HepG2 (cell line): ENCODE measurements at regions not wholly inside any gene's neighbourhood (a gene's known extent, or its start where the extent isn't known, plus 50 kb on each side); places are given as distances from the start of the nearest gene placed in this dataset.

Experiments used
- ATAC-seq: fragments of 200-7000 bp; cut with Tn5 transposase; 3 replicates; pipeline ENCODE4 v1.9.1; 2020; ENCODE audit warnings: mild to moderate bottlenecking, moderate library complexity
- BruUV-seq: library from RNA; stranded (reverse); fragments of 400-500 nt; replicated peaks from 2 replicates; lab custom pipeline; 2021; lab: Mats Ljungman, UMichigan
- CTCF ChIA-PET: fragments of 300-600 bp; formaldehyde crosslinking; extraction: SDS; loops from one replicate; lab custom pipeline; 2021; ENCODE audit warnings: low total read pairs, inconsistent platforms, low intra/inter-chr PET ratio; lab: Yijun Ruan, JAX
- POLR2A ChIA-PET: fragments of 350-600 bp; sonication (Branson Sonifier 250); formaldehyde crosslinking; loops from one replicate; lab custom pipeline; 2020; ENCODE audit warnings: antibody characterized with exemption, inconsistent platforms; lab: Yijun Ruan, JAX
- DNase-seq: peaks from one replicate; pipeline ENCODE4 v3.0.0-alpha.2; 2015; ENCODE audit warnings: low spot score
- FAIRE-seq: peaks from 3 replicates; lab custom pipeline; 2011; peaks lifted over from hg19 to GRCh38; lab: Jason Lieb, UNC
- H2AFZ ChIP-seq: one replicate; pipeline ENCODE4 v1.6.1; 2011; ENCODE audit warnings: low read length, inconsistent platforms
- H3K27ac ChIP-seq: fragments of 300-600 bp; 3 replicates; pipeline ENCODE4 v1.8.0; 2011; ENCODE audit warnings: mixed run types, mild to moderate bottlenecking, mixed read lengths, low read length, inconsistent platforms; ENCODE audit not compliant: insufficient read depth; ENCODE audit errors: extremely low read length
- H3K27me3 ChIP-seq, 2 experiments: fragments of 200-600 bp in 1 of 2; 2 replicates in 1 of 2; 3 replicates in 1 of 2; pipeline versions ENCODE4 v1.6.0 to v1.8.0; 2011; ENCODE audit warnings: low read length in 2 of 2, mild to moderate bottlenecking in 2 of 2, moderate library complexity in 2 of 2, inconsistent platforms in 1 of 2; ENCODE audit not compliant: insufficient read depth in 2 of 2, control insufficient read depth in 1 of 2
- H3K36me3 ChIP-seq, 2 experiments: fragments of 200-600 bp in 1 of 2; replicated peaks in 1 of 2; 2 replicates in 1 of 2; 3 replicates in 1 of 2; pipeline versions ENCODE4 v1.5.1 to v1.8.0; 2011; ENCODE audit warnings: low read length in 2 of 2, inconsistent platforms in 1 of 2; ENCODE audit not compliant: insufficient read depth in 2 of 2, control insufficient read depth in 1 of 2
- H3K4me1 ChIP-seq: 2 replicates; pipeline ENCODE4 v1.5.1; 2012; ENCODE audit warnings: low read length, inconsistent platforms; ENCODE audit not compliant: insufficient read depth
- H3K4me2 ChIP-seq: 2 replicates; pipeline ENCODE4 v1.6.0; 2011; ENCODE audit warnings: low read depth, low read length, inconsistent platforms
- H3K4me3 ChIP-seq, 3 experiments: fragments of 200-600 bp in 1 of 3; sonication (generic), shearing (Covaris generic) in 1 of 3; replicated peaks in 1 of 3; 2 replicates each; pipeline ENCODE4 v1.5.1; 2011 to 2016; ENCODE audit warnings: low read length in 3 of 3, inconsistent platforms in 2 of 3, low read depth in 2 of 3, mild to moderate bottlenecking in 2 of 3, control low read depth in 1 of 3, mixed read lengths in 1 of 3; ENCODE audit not compliant: insufficient read depth in 1 of 3
- H3K79me2 ChIP-seq: one replicate; pipeline ENCODE4 v1.6.1; 2011; ENCODE audit warnings: low read length, inconsistent platforms; ENCODE audit not compliant: insufficient read depth
- H3K9ac ChIP-seq: 2 replicates; pipeline ENCODE4 v1.6.0; 2011; ENCODE audit warnings: mild to moderate bottlenecking, low read depth, low read length, inconsistent platforms; ENCODE audit not compliant: insufficient read depth
- H3K9me3 ChIP-seq: 2 replicates; pipeline ENCODE4 v1.5.1; 2012; ENCODE audit warnings: mild to moderate bottlenecking, low read length
- H4K20me1 ChIP-seq: 2 replicates; pipeline ENCODE4 v1.6.0; 2011; ENCODE audit warnings: inconsistent platforms, mild to moderate bottlenecking, low read length, moderate library complexity; ENCODE audit not compliant: insufficient read depth
- AGO1 ChIP-seq: fragments of 200-400 bp; formaldehyde crosslinking; IDR thresholded peaks from 2 replicates; pipeline ENCODE4 v1.6.1; 2017; ENCODE audit warnings: mild to moderate bottlenecking, low read depth, low read length, moderate library complexity; ENCODE audit not compliant: poor library complexity, severe bottlenecking
- CBFB ChIP-seq: sonication (generic); formaldehyde crosslinking; IDR thresholded peaks from 2 replicates; pipeline ENCODE4 v1.4.0; 2020; ENCODE audit warnings: missing genetic modification reagents
- CCAR2 ChIP-seq: fragments of 200-400 bp; formaldehyde crosslinking; optimal IDR thresholded peaks from 2 replicates; pipeline ENCODE3; 2018; ENCODE audit warnings: low read depth, mild to moderate bottlenecking, low read length, moderate library complexity
- GATA4 ChIP-seq: sonication (generic); IDR thresholded peaks from 2 replicates; pipeline ENCODE4 v1.6.1; 2016; ENCODE audit warnings: antibody characterized with exemption, low read depth, borderline replicate concordance
- IKZF4 ChIP-seq: sonication (generic); formaldehyde crosslinking; IDR thresholded peaks from 2 replicates; pipeline ENCODE4 v1.5.1; 2020; ENCODE audit warnings: borderline replicate concordance, mild to moderate bottlenecking, low read depth, missing genetic modification reagents; ENCODE audit errors: not compliant biosample characterization
- MTF1 ChIP-seq: sonication (generic); formaldehyde crosslinking; IDR thresholded peaks from 2 replicates; pipeline ENCODE4 v1.5.0; 2020; ENCODE audit warnings: missing genetic modification reagents
- SALL1 ChIP-seq: sonication (generic); formaldehyde crosslinking; IDR thresholded peaks from 2 replicates; pipeline ENCODE4 v1.8.0; 2022; ENCODE audit warnings: mild to moderate bottlenecking, missing genetic modification reagents
- SNAPC5 ChIP-seq: sonication (generic); formaldehyde crosslinking; IDR thresholded peaks from 2 replicates; pipeline ENCODE4 v1.8.1; 2023; ENCODE audit warnings: mild to moderate bottlenecking, missing genetic modification reagents, borderline replicate concordance
- TCF7L2 ChIP-seq: IDR thresholded peaks from 2 replicates; pipeline ENCODE4 v1.6.1; 2011; ENCODE audit warnings: mild to moderate bottlenecking, low read depth, low read length, moderate library complexity
- XBP1 ChIP-seq: sonication (generic); formaldehyde crosslinking; IDR thresholded peaks from 2 replicates; pipeline ENCODE4 v1.5.0; 2020; ENCODE audit warnings: missing genetic modification reagents
- ZNF136 ChIP-seq: sonication (generic); formaldehyde crosslinking; IDR thresholded peaks from 2 replicates; pipeline ENCODE4 v1.8.1; 2022; ENCODE audit warnings: low read depth, mild to moderate bottlenecking, moderate library complexity, missing genetic modification reagents
- ZNF180 ChIP-seq: sonication (generic); formaldehyde crosslinking; IDR thresholded peaks from 2 replicates; pipeline ENCODE4 v1.4.0; 2020; ENCODE audit warnings: low read depth, missing genetic modification reagents, borderline replicate concordance
- ZNF292 ChIP-seq: sonication (generic); formaldehyde crosslinking; IDR thresholded peaks from 2 replicates; pipeline ENCODE4 v1.8.1; 2022; ENCODE audit warnings: mild to moderate bottlenecking, low read depth, missing genetic modification reagents, borderline replicate concordance
- ZNF44 ChIP-seq: sonication (generic); formaldehyde crosslinking; IDR thresholded peaks from 2 replicates; pipeline ENCODE4 v1.5.1; 2020; ENCODE audit warnings: mild to moderate bottlenecking, missing genetic modification reagents
- ZNF510 ChIP-seq: sonication (generic); formaldehyde crosslinking; IDR thresholded peaks from 2 replicates; pipeline ENCODE4 v1.4.0; 2020; ENCODE audit warnings: low read depth, mild to moderate bottlenecking, missing genetic modification reagents
- ZNF543 ChIP-seq: sonication (generic); formaldehyde crosslinking; IDR thresholded peaks from 2 replicates; pipeline ENCODE4 v1.4.0; 2020; ENCODE audit warnings: mild to moderate bottlenecking, missing genetic modification reagents
- ZNF597 ChIP-seq: sonication (generic); formaldehyde crosslinking; IDR thresholded peaks from 2 replicates; pipeline ENCODE4 v1.5.0; 2020; ENCODE audit warnings: missing genetic modification reagents
- ZNF639 ChIP-seq: conservative IDR thresholded peaks from 2 replicates; pipeline ENCODE4 v1.6.1; 2018; ENCODE audit warnings: missing genetic modification reagents
- ZNF713 ChIP-seq: sonication (generic); formaldehyde crosslinking; IDR thresholded peaks from 2 replicates; pipeline ENCODE4 v1.4.0; 2020; ENCODE audit warnings: mild to moderate bottlenecking, missing genetic modification reagents
- ZNF850 ChIP-seq: sonication (generic); formaldehyde crosslinking; conservative IDR thresholded peaks from 2 replicates; pipeline ENCODE4 v1.9.0; 2021; ENCODE audit warnings: mild to moderate bottlenecking, missing genetic modification reagents
- WGBS: methylation state at CpG from one replicate; pipeline ENCODE4 v1.1.6; 2017; ENCODE audit warnings: low lambda C conversion rate; 5-methylcytosine and 5-hydroxymethylcytosine counted together
- in situ Hi-C: cut with HindIII; loops from 2 replicates; pipeline ENCODE4 v1.10.0; 2017; ENCODE audit warnings: low pct_unique_long_range_greater_than_20kb; ENCODE audit not compliant: extremely low pct_ligation_motif_present
- intact Hi-C: fragments of 100-400 bp; cut with micrococcal nuclease; formaldehyde crosslinking; loops from one replicate; pipeline ENCODE4 v1.10.0; 2022; ENCODE audit not compliant: unreplicated experiment

GRCh38 chr13:85638815-85639393 lies 160.3 kb downstream of the SLITRK6 start (continued):
- TF ChIP-seq MTF1 (CRISPR knock-in tag) (no peak), CCAR2 (no peak), ZNF543 (no peak), IKZF4 (CRISPR knock-in tag) (no peak), CBFB (CRISPR knock-in tag) (no peak), ZNF713 (CRISPR knock-in tag) (no peak), ZNF136 (no peak), ZNF597 (CRISPR knock-in tag) (no peak), ZNF44 (no peak), ZNF639 (CRISPR knock-in tag) (no peak), XBP1 (CRISPR knock-in tag) (no peak), ZNF180 (CRISPR knock-in tag) (no peak), ZNF510 (CRISPR knock-in tag) (no peak)

- no peak for ATAC-seq
- no peaks in the 10 kb centered on the region for H3K27me3 ChIP-seq
- H3K4me1 ChIP-seq: no peaks in the 10 kb centered on the region
- TF ChIP-seq AGO1 (no peak), ZNF292 (CRISPR knock-in tag) (no peak), GATA4 (no peak), SALL1 (no peak), SNAPC5 (no peak), ZNF850 (CRISPR knock-in tag) (no peak), TCF7L2 (no peak)
- in situ Hi-C loops (no loop called here), intact Hi-C loops (no loop called here)
- no peaks in the 10 kb centered on the region for H3K36me3 ChIP-seq
- WGBS: 0% methylated on average over 1 of the region's 6 CpGs
- peaks cover 16% of the 10 kb centered on the region for H3K9me3 ChIP-seq
- FAIRE-seq: no peak
- no peak overlapping the region for H2AFZ ChIP-seq
- no peak overlapping the region for H3K4me3 ChIP-seq
- H4K20me1 ChIP-seq: no peaks in the 10 kb centered on the region
- DNase-seq: no peak
- no peaks in the 10 kb centered on the region for H3K79me2 ChIP-seq
- no TSS peak for BruUV-seq
- ChIA-PET POLR2A (no interaction called here), CTCF (no interaction called here)
- H3K4me2 ChIP-seq: no peak overlapping the region
- no peak overlapping the region for H3K9ac ChIP-seq
- H3K27ac ChIP-seq: no peak overlapping the region
Observed at GRCh38 chr13:85638265-85638664, 161.0 kb downstream of the SLITRK6 start.
